SK-N-SH treated with all-trans-retinoic acid at 6 μM for 48 hours (cell line): ENCODE measurements at regions not wholly inside any gene's neighbourhood (a gene's known extent, or its start where the extent isn't known, plus 50 kb on each side); places are given as distances from the start of the nearest gene placed in this dataset.

Source experiments
- ATAC-seq: fragments of 200-7000 bp; cut with Tn5 transposase; 3 replicates; pipeline ENCODE4 v1.9.1; 2020; ENCODE audit warnings: mild to moderate bottlenecking, moderate library complexity
- ARNTL ChIP-seq: fragments of 450-650 bp; formaldehyde crosslinking; IDR thresholded peaks from 2 replicates; pipeline ENCODE4 v1.5.0; 2020; ENCODE audit warnings: low read depth, mild to moderate bottlenecking, moderate library complexity, borderline replicate concordance
- BACH2 ChIP-seq: fragments of 250-450 bp; sonication (Bioruptor Pico); IDR thresholded peaks from 2 replicates; pipeline ENCODE4 v1.9.0; 2021; ENCODE audit warnings: mild to moderate bottlenecking, borderline replicate concordance
- CSDC2 ChIP-seq: fragments of 250-450 bp; sonication (Bioruptor Pico); IDR thresholded peaks from 2 replicates; pipeline ENCODE4 v1.5.0; 2020; ENCODE audit warnings: mild to moderate bottlenecking, moderate library complexity
- ESRRG ChIP-seq: fragments of 250-450 bp; sonication (Bioruptor Pico); IDR thresholded peaks from 2 replicates; pipeline ENCODE4 v1.6.1; 2021; ENCODE audit warnings: mild to moderate bottlenecking
- GLIS3 ChIP-seq: fragments of 250-450 bp; sonication (Bioruptor Pico); IDR thresholded peaks from 2 replicates; pipeline ENCODE4 v1.5.0; 2020; ENCODE audit warnings: mild to moderate bottlenecking, moderate library complexity
- ISL1 ChIP-seq: fragments of 250-450 bp; sonication (Bioruptor Pico); IDR thresholded peaks from 2 replicates; pipeline ENCODE4 v2.1.2; 2022; ENCODE audit warnings: mild to moderate bottlenecking, moderate library complexity
- OSR1 ChIP-seq: fragments of 250-450 bp; sonication (Bioruptor Pico); IDR thresholded peaks from 2 replicates; pipeline ENCODE4 v1.8.0; 2022; ENCODE audit warnings: moderate library complexity, mild to moderate bottlenecking, inconsistent platforms
- PPARA ChIP-seq: fragments of 250-450 bp; sonication (Bioruptor Pico); IDR thresholded peaks from 2 replicates; pipeline ENCODE4 v1.5.0; 2020; ENCODE audit warnings: mild to moderate bottlenecking, borderline replicate concordance
- RARB ChIP-seq: fragments of 250-450 bp; sonication (Bioruptor Pico); IDR thresholded peaks from 2 replicates; pipeline ENCODE4 v1.8.0; 2021; ENCODE audit warnings: mild to moderate bottlenecking, moderate library complexity
- SNAI2 ChIP-seq: fragments of 250-450 bp; sonication (Bioruptor Pico); IDR thresholded peaks from 2 replicates; pipeline ENCODE4 v1.5.0; 2020; ENCODE audit warnings: mild to moderate bottlenecking, moderate library complexity
- TCF4 ChIP-seq: fragments of 250-450 bp; sonication (Bioruptor Pico); IDR thresholded peaks from 2 replicates; pipeline ENCODE4 v1.8.0; 2021; ENCODE audit warnings: mild to moderate bottlenecking, moderate library complexity, borderline replicate concordance
- TOX ChIP-seq: fragments of 250-450 bp; sonication (Bioruptor Pico); IDR thresholded peaks from 2 replicates; pipeline ENCODE4 v1.8.0; 2021; ENCODE audit warnings: mild to moderate bottlenecking, moderate library complexity, borderline replicate concordance
- ZC3H10 ChIP-seq: fragments of 250-450 bp; sonication (Bioruptor Pico); IDR thresholded peaks from 2 replicates; pipeline ENCODE4 v1.5.1; 2021; ENCODE audit warnings: mild to moderate bottlenecking, moderate library complexity
- ZFP30 ChIP-seq: fragments of 450-650 bp; formaldehyde crosslinking; IDR thresholded peaks from 2 replicates; pipeline ENCODE4 v1.5.0; 2022; ENCODE audit warnings: mild to moderate bottlenecking, moderate library complexity
- ZNF70 ChIP-seq: fragments of 450-650 bp; formaldehyde crosslinking; IDR thresholded peaks from 2 replicates; pipeline ENCODE4 v1.5.0; 2020; ENCODE audit warnings: mild to moderate bottlenecking, moderate library complexity
- ZNF8 ChIP-seq: fragments of 450-650 bp; formaldehyde crosslinking; IDR thresholded peaks from 2 replicates; pipeline ENCODE4 v1.5.0; 2020; ENCODE audit warnings: mild to moderate bottlenecking, moderate library complexity
- TF ChIP-seq, protein P1 (sequence below): fragments of 250-450 bp; sonication (Bioruptor Pico); IDR thresholded peaks from 2 replicates; pipeline ENCODE4 v1.8.0; 2020; ENCODE audit warnings: mild to moderate bottlenecking, moderate library complexity, borderline replicate concordance
- TF ChIP-seq, protein P2 (sequence below): fragments of 250-450 bp; sonication (Bioruptor Pico); IDR thresholded peaks from 2 replicates; pipeline ENCODE4 v1.5.0; 2020; ENCODE audit warnings: mild to moderate bottlenecking, moderate library complexity
- TF ChIP-seq, protein P3 (sequence below): fragments of 250-450 bp; sonication (Bioruptor Pico); IDR thresholded peaks from 2 replicates; pipeline ENCODE4 v1.5.1; 2021; ENCODE audit warnings: mild to moderate bottlenecking, moderate library complexity
- TF ChIP-seq, protein P4 (sequence below): fragments of 250-450 bp; sonication (Bioruptor Pico); IDR thresholded peaks from 2 replicates; pipeline ENCODE4 v1.5.1; 2020; ENCODE audit warnings: low read depth, mild to moderate bottlenecking, moderate library complexity

DNA sequence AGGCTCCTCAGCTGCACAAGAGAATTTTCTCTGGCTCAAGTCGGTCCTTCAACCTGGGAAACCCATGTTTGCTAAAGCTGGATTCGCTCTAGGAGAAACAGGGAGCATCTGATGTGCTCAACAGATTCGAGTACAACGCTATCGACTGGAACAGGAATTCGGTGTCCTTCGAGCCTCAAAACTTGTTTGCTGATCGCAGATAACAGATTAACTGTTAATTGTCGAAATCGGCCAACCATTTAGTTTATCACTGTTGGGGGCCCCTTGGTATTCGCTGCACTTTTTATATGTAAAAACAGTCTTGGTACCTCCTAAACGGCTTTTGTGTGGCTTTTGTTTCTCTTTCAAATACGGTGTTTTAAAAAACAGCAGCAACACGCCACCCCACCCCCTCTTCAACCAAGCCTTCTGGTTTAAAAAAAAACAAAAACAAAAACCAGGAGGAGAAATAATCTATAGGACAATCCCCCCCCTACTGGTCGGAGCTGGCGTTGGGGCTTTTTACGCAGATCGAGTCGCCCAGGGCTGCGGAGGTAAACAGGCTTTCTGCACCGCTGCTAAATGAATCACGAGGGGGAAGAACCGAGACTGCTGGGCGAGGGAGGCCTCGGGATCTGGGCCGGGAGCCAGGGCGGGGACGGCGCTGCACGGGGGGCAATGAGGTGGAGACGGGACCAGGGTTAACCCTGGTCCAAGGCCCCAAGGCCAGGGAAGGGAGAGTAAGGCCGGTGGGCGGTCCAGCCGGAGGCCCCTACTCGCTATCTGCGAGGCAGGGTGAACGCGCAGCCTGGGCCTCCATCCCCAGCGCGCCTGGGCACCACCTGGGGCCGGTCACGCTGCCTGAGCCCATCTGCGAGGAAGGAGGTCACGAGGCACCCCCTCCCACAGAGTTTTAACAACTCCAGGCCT, 71.7 kb upstream of the BCOR start:
- TF ChIP-seq GLIS3 (no peak), ZNF70 (CRISPR knock-in tag) (no peak), TCF4 (CRISPR knock-in tag) (0 out of 2 replicates have a peak, but pooled peaks have one; percentile 26)
- TF ChIP-seq, protein P1, sequence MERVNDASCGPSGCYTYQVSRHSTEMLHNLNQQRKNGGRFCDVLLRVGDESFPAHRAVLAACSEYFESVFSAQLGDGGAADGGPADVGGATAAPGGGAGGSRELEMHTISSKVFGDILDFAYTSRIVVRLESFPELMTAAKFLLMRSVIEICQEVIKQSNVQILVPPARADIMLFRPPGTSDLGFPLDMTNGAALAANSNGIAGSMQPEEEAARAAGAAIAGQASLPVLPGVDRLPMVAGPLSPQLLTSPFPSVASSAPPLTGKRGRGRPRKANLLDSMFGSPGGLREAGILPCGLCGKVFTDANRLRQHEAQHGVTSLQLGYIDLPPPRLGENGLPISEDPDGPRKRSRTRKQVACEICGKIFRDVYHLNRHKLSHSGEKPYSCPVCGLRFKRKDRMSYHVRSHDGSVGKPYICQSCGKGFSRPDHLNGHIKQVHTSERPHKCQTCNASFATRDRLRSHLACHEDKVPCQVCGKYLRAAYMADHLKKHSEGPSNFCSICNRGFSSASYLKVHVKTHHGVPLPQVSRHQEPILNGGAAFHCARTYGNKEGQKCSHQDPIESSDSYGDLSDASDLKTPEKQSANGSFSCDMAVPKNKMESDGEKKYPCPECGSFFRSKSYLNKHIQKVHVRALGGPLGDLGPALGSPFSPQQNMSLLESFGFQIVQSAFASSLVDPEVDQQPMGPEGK: no peak
- TF ChIP-seq, protein P2, sequence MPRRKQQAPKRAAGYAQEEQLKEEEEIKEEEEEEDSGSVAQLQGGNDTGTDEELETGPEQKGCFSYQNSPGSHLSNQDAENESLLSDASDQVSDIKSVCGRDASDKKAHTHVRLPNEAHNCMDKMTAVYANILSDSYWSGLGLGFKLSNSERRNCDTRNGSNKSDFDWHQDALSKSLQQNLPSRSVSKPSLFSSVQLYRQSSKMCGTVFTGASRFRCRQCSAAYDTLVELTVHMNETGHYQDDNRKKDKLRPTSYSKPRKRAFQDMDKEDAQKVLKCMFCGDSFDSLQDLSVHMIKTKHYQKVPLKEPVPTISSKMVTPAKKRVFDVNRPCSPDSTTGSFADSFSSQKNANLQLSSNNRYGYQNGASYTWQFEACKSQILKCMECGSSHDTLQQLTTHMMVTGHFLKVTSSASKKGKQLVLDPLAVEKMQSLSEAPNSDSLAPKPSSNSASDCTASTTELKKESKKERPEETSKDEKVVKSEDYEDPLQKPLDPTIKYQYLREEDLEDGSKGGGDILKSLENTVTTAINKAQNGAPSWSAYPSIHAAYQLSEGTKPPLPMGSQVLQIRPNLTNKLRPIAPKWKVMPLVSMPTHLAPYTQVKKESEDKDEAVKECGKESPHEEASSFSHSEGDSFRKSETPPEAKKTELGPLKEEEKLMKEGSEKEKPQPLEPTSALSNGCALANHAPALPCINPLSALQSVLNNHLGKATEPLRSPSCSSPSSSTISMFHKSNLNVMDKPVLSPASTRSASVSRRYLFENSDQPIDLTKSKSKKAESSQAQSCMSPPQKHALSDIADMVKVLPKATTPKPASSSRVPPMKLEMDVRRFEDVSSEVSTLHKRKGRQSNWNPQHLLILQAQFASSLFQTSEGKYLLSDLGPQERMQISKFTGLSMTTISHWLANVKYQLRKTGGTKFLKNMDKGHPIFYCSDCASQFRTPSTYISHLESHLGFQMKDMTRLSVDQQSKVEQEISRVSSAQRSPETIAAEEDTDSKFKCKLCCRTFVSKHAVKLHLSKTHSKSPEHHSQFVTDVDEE: peak; percentile 48; the same call in 1 of the 2 replicates
- TF ChIP-seq, all 23 proteins: peak for 2

DNA sequence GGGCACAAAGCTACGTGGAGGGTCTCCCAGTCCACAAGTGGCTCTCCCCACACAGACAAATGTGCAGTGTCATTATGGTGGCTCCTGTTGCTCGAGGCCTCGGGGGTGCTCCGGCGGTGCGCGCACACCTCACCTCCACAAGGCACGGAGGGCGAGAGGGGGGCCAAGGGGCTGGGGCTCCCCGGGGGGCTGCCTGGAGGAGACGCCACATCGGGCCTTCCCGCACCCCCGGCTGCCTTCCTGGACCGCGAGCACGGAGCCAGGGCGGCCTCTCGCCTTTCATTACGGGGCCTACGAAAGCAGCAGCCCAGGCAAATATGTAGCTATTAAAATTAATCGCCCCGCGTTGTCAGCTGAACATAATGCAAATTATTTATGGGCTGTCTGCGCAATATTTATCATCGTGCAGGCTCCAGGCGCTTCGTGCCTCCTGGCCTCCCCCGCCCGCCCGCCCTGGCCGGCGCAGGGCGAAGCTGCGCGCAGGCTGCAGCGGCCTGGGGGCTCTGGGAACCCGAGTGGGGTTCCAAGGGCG, 70.8 kb upstream of the BCOR start:
- no peak for ATAC-seq
- no peak for TF ChIP-seq TOX (CRISPR knock-in tag)
- no peak for TF ChIP-seq ESRRG (CRISPR knock-in tag)
- no peak for TF ChIP-seq GLIS3
- TF ChIP-seq PPARA (CRISPR knock-in tag): no peak
- no peak for TF ChIP-seq SNAI2 (CRISPR knock-in tag)
- TF ChIP-seq ZFP30 (CRISPR knock-in tag): no peak
- no peak for TF ChIP-seq ZNF8 (CRISPR knock-in tag)
- no peak for TF ChIP-seq OSR1 (CRISPR knock-in tag)
- no peak for TF ChIP-seq RARB (CRISPR knock-in tag)
- TF ChIP-seq CSDC2: no peak
- no peak for TF ChIP-seq TCF4 (CRISPR knock-in tag)
- no peak for TF ChIP-seq ISL1 (CRISPR knock-in tag)
- TF ChIP-seq, protein P3, sequence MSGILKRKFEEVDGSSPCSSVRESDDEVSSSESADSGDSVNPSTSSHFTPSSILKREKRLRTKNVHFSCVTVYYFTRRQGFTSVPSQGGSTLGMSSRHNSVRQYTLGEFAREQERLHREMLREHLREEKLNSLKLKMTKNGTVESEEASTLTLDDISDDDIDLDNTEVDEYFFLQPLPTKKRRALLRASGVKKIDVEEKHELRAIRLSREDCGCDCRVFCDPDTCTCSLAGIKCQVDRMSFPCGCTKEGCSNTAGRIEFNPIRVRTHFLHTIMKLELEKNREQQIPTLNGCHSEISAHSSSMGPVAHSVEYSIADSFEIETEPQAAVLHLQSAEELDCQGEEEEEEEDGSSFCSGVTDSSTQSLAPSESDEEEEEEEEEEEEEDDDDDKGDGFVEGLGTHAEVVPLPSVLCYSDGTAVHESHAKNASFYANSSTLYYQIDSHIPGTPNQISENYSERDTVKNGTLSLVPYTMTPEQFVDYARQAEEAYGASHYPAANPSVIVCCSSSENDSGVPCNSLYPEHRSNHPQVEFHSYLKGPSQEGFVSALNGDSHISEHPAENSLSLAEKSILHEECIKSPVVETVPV: no peak
- TF ChIP-seq ARNTL (CRISPR knock-in tag): no peak
- TF ChIP-seq, protein P1: no peak
- no peak for TF ChIP-seq BACH2 (CRISPR knock-in tag)
- TF ChIP-seq ZC3H10: no peak
- TF ChIP-seq, protein P4, sequence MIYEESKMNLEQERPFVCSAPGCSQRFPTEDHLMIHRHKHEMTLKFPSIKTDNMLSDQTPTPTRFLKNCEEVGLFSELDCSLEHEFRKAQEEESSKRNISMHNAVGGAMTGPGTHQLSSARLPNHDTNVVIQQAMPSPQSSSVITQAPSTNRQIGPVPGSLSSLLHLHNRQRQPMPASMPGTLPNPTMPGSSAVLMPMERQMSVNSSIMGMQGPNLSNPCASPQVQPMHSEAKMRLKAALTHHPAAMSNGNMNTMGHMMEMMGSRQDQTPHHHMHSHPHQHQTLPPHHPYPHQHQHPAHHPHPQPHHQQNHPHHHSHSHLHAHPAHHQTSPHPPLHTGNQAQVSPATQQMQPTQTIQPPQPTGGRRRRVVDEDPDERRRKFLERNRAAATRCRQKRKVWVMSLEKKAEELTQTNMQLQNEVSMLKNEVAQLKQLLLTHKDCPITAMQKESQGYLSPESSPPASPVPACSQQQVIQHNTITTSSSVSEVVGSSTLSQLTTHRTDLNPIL (CRISPR knock-in tag): no peak
- TF ChIP-seq, protein P2: no peak
- TF ChIP-seq ZNF70 (CRISPR knock-in tag): no peak
- TF ChIP-seq, all 23 proteins: peak for 0

More for the DNA sequence above, 71.7 kb upstream of the BCOR start:
- peak; percentile 79 for ATAC-seq
